GM06990 (cell line): ENCODE measurements at regions not wholly inside any gene's neighbourhood (a gene's known extent, or its start where the extent isn't known, plus 50 kb on each side); places are given as distances from the start of the nearest gene placed in this dataset.
"Not testable (repeated sequence)": the region's sequence is repeated elsewhere in the genome, so short reads cannot be mapped to it uniquely, and the experiment has no call there.

ENCODE experiments used
- DNase-seq: peaks from one replicate; pipeline ENCODE4 v3.0.0-alpha.2; 2011; ENCODE audit not compliant: insufficient read length; ENCODE audit errors: extremely low read depth
- H3K27me3 ChIP-seq: replicated peaks from 2 replicates; pipeline ENCODE4 v1.6.0; 2011; ENCODE audit warnings: low read length; ENCODE audit not compliant: control insufficient read depth, insufficient read depth
- H3K36me3 ChIP-seq: 2 replicates; pipeline ENCODE4 v1.5.1; 2011; ENCODE audit warnings: low read length; ENCODE audit not compliant: control insufficient read depth, insufficient read depth
- H3K4me3 ChIP-seq: replicated peaks from 2 replicates; pipeline ENCODE4 v1.5.1; 2011; ENCODE audit warnings: low read depth, mild to moderate bottlenecking, control low read depth, low read length
- CTCF ChIP-seq: IDR thresholded peaks from 2 replicates; pipeline ENCODE4 v1.5.1; 2011; ENCODE audit warnings: low read length, control low read depth, mild to moderate bottlenecking, inconsistent platforms; ENCODE audit not compliant: insufficient read depth, poor library complexity, severe bottlenecking

- Histone ChIP-seq H3K4me3 (no peak overlapping the region), H3K36me3 (no peaks in the 10 kb centered on the region), H3K27me3 (no peaks in the 10 kb centered on the region; the same call in none of the 2 replicates)
- DNase-seq = no peak
- TF ChIP-seq CTCF = no peak
Measured at GRCh38 chr7:149666360-149666945, 106.9 kb downstream of the ZNF467 start.

GRCh38 chr7:149665618-149666017 is 107.8 kb downstream of the ZNF467 start:
- not testable (repeated sequence) for H3K36me3 ChIP-seq, DNase-seq, H3K4me3 ChIP-seq, H3K27me3 ChIP-seq

- Histone ChIP-seq H3K36me3 (no peaks in the 10 kb centered on the region), H3K27me3 (no peaks in the 10 kb centered on the region; the same call in 1 of the 2 replicates), H3K4me3 (no peak overlapping the region)
- no peak for TF ChIP-seq CTCF
- DNase-seq = no peak
Measured at GRCh38 chr7:149664666-149665065, 108.7 kb downstream of the ZNF467 start.

- TF ChIP-seq CTCF = no peak
- Histone ChIP-seq H3K36me3 (no peaks in the 10 kb centered on the region), H3K4me3 (no peak overlapping the region), H3K27me3 (no peaks in the 10 kb centered on the region; the same call in 1 of the 2 replicates)
- no peak for DNase-seq
Measured at GRCh38 chr7:149664176-149664575, 109.2 kb downstream of the ZNF467 start.

GRCh38 chr7:149662591-149663095 is 110.7 kb downstream of the ZNF467 start:
- Histone ChIP-seq H3K36me3 (no peaks in the 10 kb centered on the region), H3K4me3 (no peak overlapping the region)
- peak; percentile 29 for DNase-seq

GRCh38 chr7:149655784-149656183 is 117.6 kb downstream of the ZNF467 start:
- no peak overlapping the region for H3K4me3 ChIP-seq
- H3K36me3 ChIP-seq = no peaks in the 10 kb centered on the region
- TF ChIP-seq CTCF = no peak
- H3K27me3 ChIP-seq = no peaks in the 10 kb centered on the region
- no peak for DNase-seq

More at GRCh38 chr7:149662591-149663095, 110.7 kb downstream of the ZNF467 start:
- H3K27me3 ChIP-seq = no peaks in the 10 kb centered on the region; the same call in 1 of the 2 replicates
- peak; percentile 76 for TF ChIP-seq CTCF
